Heart right ventricle (tissue), 16 donors: ENCODE measurements at regions not wholly inside any gene's neighbourhood (a gene's known extent, or its start where the extent isn't known, plus 50 kb on each side); places are given as distances from the start of the nearest gene placed in this dataset.

ENCODE experiments used
- ATAC-seq, 8 donors: fragments of 200-7000 bp; cut with Tn5 transposase; one replicate each; pipeline ENCODE4 v1.9.1; 2020; ENCODE audit warnings: mild to moderate bottlenecking in 8 of 8, moderate library complexity in 8 of 8, moderate number of reproducible peaks in 1 of 8
- DNase-seq, 2 donors: peaks; one replicate each; pipeline ENCODE4 v3.0.0-alpha.2; 2020
- H3K27ac ChIP-seq, 10 donors: fragments of 200-600 bp; sonication (generic) in 2 of 10; one replicate each; pipeline versions ENCODE4 v1.5.0 to v1.8.0; 2020 to 2022; ENCODE audit warnings: mild to moderate bottlenecking in 3 of 10
- H3K27me3 ChIP-seq, 7 donors: fragments of 200-600 bp; one replicate each; pipeline ENCODE4 v1.8.0; 2021 to 2022; ENCODE audit warnings: mild to moderate bottlenecking in 2 of 7
- H3K36me3 ChIP-seq, 9 donors: fragments of 200-600 bp; sonication (generic) in 1 of 9; one replicate each; pipeline versions ENCODE4 v1.5.0 to v1.8.0; 2020 to 2022; ENCODE audit warnings: mild to moderate bottlenecking in 2 of 9
- H3K4me1 ChIP-seq, 9 donors: fragments of 200-600 bp; sonication (generic) in 1 of 9; one replicate each; pipeline versions ENCODE4 v1.5.0 to v1.8.0; 2020 to 2022; ENCODE audit warnings: mild to moderate bottlenecking in 4 of 9
- H3K4me3 ChIP-seq, 10 donors: fragments of 200-600 bp; sonication (generic) in 2 of 10; one replicate each; pipeline versions ENCODE4 v1.5.0 to v1.8.0; 2020 to 2022; ENCODE audit warnings: mild to moderate bottlenecking in 7 of 10, moderate library complexity in 2 of 10
- H3K9me3 ChIP-seq, 11 donors: fragments of 200-600 bp in 10 of 11; sonication (generic) in 2 of 11; one replicate each; pipeline versions ENCODE4 v1.5.0 to v1.8.0; 2013 to 2022; ENCODE audit warnings: mild to moderate bottlenecking in 2 of 11, control low read depth in 1 of 11, moderate library complexity in 1 of 11
- CTCF ChIP-seq, 9 donors: fragments of 200-600 bp; sonication (generic) in 2 of 9; IDR thresholded peaks; one replicate each; pipeline versions ENCODE4 v1.5.0 to v1.8.0; 2021 to 2022; ENCODE audit warnings: antibody characterized with exemption in 9 of 9, mild to moderate bottlenecking in 5 of 9, moderate library complexity in 1 of 9
- WGBS, 2 donors: extraction: QIAGEN DNeasy Blood & Tissue Kit; methylation state at CpG; one replicate each; pipeline ENCODE4 v1.1.7; 2013; ENCODE audit warnings: inconsistent platforms in 1 of 2; 5-methylcytosine and 5-hydroxymethylcytosine counted together
- intact Hi-C, 10 donors: fragments of 100-400 bp; cut with DNase I; formaldehyde crosslinking; loops; one replicate each; pipeline versions ENCODE4 v1.11.1 to v1.14.2; 2022
- donor health status: Arrhythmogenic right ventricular cardiomyopathy.
- donor health status: ischemic (EF 13 %, LVEDD 7.1; RV severe dilation, severe dysfunction).
- donor health status: healthy with polysubstance abuse.
- donor health status: DM: no; HTN: yes; CAD: no.
- donor health status: DM: no; HTN: no; CAD: no.
- donor health status: ischemic (EF 25% LVEDD 6.9; RV normal size, moderate dysfunction).
- donor health status: ischemic (EF 25% LVEDD 5.7; RV mildly dilated, moderate dysfunction).
- donor health status: healthy.
- donor health status: DM: yes; HTN: yes; CAD: no.
- donor health status: Ischemic cardiomyopathy.
- donor health status: ischemic (EF 35%, LVEDD 5.7; RV mildly dilated, moderate dysfunction).
- donor health status: nonischemic (EF 11% LVEDD 7.7; RV severe dilation, severe dysfunction).
- donor health status: DM: yes; HTN: yes; CAD: no.
- donor health status: PGD.
- donor health status: ischemic (EF 29% LVEDD 5.4; RV normal size, mild dysfunction).
- donor health status: nonischemic (EF 23%, LVEDD 6.1; RV moderate dilation, normal function).

DNA sequence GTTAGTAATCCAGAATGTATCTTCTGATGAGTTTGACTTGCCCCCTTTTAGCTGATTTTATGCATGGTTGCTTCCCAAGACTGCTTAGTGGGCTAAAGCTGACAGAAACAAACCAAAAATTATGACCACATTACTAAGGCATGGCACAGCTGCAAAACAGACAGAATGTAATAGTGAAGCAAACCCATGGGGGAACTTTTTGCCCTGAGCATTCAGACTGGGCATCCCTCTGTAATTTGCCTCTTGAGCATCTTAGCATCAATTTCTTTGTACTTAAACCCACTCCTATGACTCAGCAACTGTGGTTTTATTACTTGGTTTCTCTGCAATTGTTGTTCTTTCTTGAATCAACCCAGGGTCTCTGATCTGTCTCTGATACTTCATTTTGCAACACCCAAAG lies 487.3 kb upstream of the DCC start:
- Histone ChIP-seq H3K27ac (no peak overlapping the region), H3K9me3 (peaks cover 0 to 13% (median 2%) of the 10 kb centered on the region in 11 donors), H3K27me3 (no peaks in the 10 kb centered on the region), H3K4me3 (no peak overlapping the region), H3K36me3 (no peaks in the 10 kb centered on the region), H3K4me1 (no peaks in the 10 kb centered on the region)
- ATAC-seq (no peak), DNase-seq (no peak)
- no peak for TF ChIP-seq CTCF (IDR thresholded peaks at IDR 0.05)
- intact Hi-C loops: no loop called here

- Histone ChIP-seq H3K27me3 (no peaks in the 10 kb centered on the region), H3K27ac (no peak overlapping the region), H3K9me3 (peaks cover 0 to 1% (median 0%) of the 10 kb centered on the region in 11 donors), H3K36me3 (no peaks in the 10 kb centered on the region), H3K4me3 (no peak overlapping the region), H3K4me1 (no peaks in the 10 kb centered on the region)
- TF ChIP-seq CTCF (IDR thresholded peaks at IDR 0.05): no peak
- intact Hi-C loops: no loop called here
- DNase-seq: no peak
- no peak for ATAC-seq
- 56 to 59% methylated on average over 5 of the region's 5 CpGs for WGBS, 2 donors
These were observed 482.0 kb upstream of the DCC start for GRCh38 chr18:51857989-51858388.

DNA sequence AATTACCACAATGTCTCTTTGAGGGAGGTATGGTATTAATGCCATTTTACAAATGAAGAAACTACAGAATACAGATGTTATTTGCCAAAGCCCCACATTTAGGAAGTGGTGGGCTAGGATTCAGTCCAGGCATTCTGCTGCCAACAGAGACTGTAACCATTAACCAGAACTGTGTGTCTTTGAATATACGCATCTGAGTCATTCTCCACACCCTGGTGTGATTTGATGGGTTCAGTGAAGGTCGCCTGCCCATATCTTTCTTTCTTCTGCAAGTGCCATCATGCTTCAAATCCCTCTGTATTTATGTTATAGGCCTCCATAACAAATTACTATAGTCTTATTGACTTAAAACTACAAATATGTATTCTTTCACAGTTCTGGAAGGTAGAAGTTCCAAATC lies 479.0 kb upstream of the DCC start:
- 74 to 75% methylated on average over 2 of the region's 2 CpGs for WGBS, 2 donors
- intact Hi-C loops: no loop called here
- Histone ChIP-seq H3K4me3 (no peak overlapping the region), H3K4me1 (no peaks in the 10 kb centered on the region), H3K27me3 (no peaks in the 10 kb centered on the region), H3K9me3 (peaks cover 0 to 10% (median 0%) of the 10 kb centered on the region in 11 donors), H3K36me3 (no peaks in the 10 kb centered on the region), H3K27ac (no peak overlapping the region)
- ATAC-seq (no peak), DNase-seq (no peak)
- no peak for TF ChIP-seq CTCF (IDR thresholded peaks at IDR 0.05)

DNA sequence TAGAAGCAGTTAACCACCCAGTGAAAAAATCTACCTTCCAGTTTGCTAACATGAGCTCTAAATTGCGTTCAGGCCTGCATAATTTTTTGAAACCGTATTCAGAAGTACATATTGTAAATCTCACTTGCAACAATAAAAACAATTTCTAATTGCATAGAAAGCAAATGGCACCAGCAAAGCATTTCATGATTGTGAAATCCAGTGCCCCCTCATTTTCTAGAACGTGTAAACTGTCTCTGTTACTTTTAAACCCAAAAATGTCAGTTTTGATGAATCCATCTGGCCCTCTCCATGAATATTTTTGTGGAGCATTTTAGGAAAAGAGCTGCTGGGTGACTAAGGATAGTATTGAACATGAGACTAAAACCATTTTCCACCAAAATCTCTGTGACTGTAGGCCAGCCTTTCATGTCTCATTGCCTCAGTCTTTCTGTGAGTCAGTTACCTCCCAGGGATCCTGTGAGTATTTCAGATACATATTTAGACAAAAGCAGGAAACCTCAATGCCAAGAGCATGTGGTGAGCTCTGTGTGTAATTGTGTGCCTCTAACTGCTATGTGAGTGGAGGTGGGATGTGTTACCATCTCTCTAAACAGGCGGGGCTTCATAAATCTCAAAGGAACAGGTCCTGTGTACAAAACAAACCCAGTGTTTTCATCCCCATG lies 477.8 kb upstream of the DCC start:
- no peak overlapping the region for H3K27ac ChIP-seq
- H3K9me3 ChIP-seq: peaks cover 0 to 16% (median 0%) of the 10 kb centered on the region in 11 donors
- intact Hi-C loops: no loop called here
- H3K4me3 ChIP-seq: no peak overlapping the region
- no peaks in the 10 kb centered on the region for H3K27me3 ChIP-seq
- 73 to 76% methylated on average over 4 of the region's 4 CpGs for WGBS, 2 donors
- H3K36me3 ChIP-seq: no peaks in the 10 kb centered on the region
- no peak for DNase-seq
- H3K4me1 ChIP-seq: no peaks in the 10 kb centered on the region
- TF ChIP-seq CTCF (IDR thresholded peaks at IDR 0.05): no peak
- ATAC-seq: no peak
